HEK293 (cell line): ENCODE measurements at regions not wholly inside any gene's neighbourhood (a gene's known extent, or its start where the extent isn't known, plus 50 kb on each side); places are given as distances from the start of the nearest gene placed in this dataset.

ENCODE experiments used
- CTCF ChIA-PET: fragments of 350-600 bp; formaldehyde crosslinking; extraction: SDS; loops from one replicate; lab custom pipeline; 2021; ENCODE audit warnings: antibody characterized with exemption; lab: Yijun Ruan, JAX
- POLR2A ChIA-PET: fragments of 300-600 bp; formaldehyde crosslinking; extraction: SDS; loops from one replicate; lab custom pipeline; 2020; ENCODE audit warnings: antibody characterized with exemption, inconsistent platforms; lab: Yijun Ruan, JAX
- H3K27ac ChIP-seq: fragments of 200-500 bp; sonication (Bioruptor generic); 2 replicates; pipeline ENCODE4 v1.5.1; 2014; ENCODE audit warnings: low read depth, low read length, control low read depth, inconsistent platforms; ENCODE audit errors: extremely low read depth
- H3K36me3 ChIP-seq, 2 experiments: fragments of 200-500 bp in 1 of 2; sonication (Bioruptor generic) in 1 of 2; 1 replicate in 1 of 2; 2 replicates in 1 of 2; pipeline ENCODE4 v1.5.1; 2014 to 2017; ENCODE audit warnings: inconsistent platforms in 2 of 2, low read length in 2 of 2; ENCODE audit not compliant: control insufficient read depth in 2 of 2, insufficient read depth in 1 of 2
- H3K4me1 ChIP-seq: fragments of 200-500 bp; sonication (Bioruptor generic); 2 replicates; pipeline ENCODE4 v1.5.1; 2014; ENCODE audit warnings: mild to moderate bottlenecking, low read length, inconsistent platforms; ENCODE audit not compliant: control insufficient read depth, insufficient read depth
- H3K4me3 ChIP-seq: 2 replicates; pipeline ENCODE4 v1.5.1; 2011; ENCODE audit warnings: low read depth, mild to moderate bottlenecking, control low read depth, low read length, moderate library complexity
- H3K9me3 ChIP-seq: fragments of 200-500 bp; sonication (Bioruptor generic); 2 replicates; pipeline ENCODE4 v1.5.1; 2014; ENCODE audit warnings: low read depth, low read length, inconsistent platforms; ENCODE audit not compliant: control insufficient read depth, insufficient read depth
- GFI1B ChIP-seq: fragments of 450-650 bp; formaldehyde crosslinking; IDR thresholded peaks from 2 replicates; pipeline ENCODE4 v1.5.1; 2016; ENCODE audit warnings: missing biosample characterization, missing genetic modification characterization
- GLIS1 ChIP-seq: fragments of 450-650 bp; formaldehyde crosslinking; IDR thresholded peaks from 2 replicates; pipeline ENCODE4 v1.5.1; 2016; ENCODE audit warnings: missing biosample characterization, missing genetic modification characterization
- KLF17 ChIP-seq: fragments of 450-650 bp; formaldehyde crosslinking; IDR thresholded peaks from 2 replicates; pipeline ENCODE4 v1.5.1; 2016; ENCODE audit warnings: missing biosample characterization, missing genetic modification characterization
- SP2 ChIP-seq: fragments of 450-650 bp; formaldehyde crosslinking; IDR thresholded peaks from 2 replicates; pipeline ENCODE4 v1.5.1; 2016; ENCODE audit warnings: missing biosample characterization, missing genetic modification characterization
- TSHZ1 ChIP-seq: fragments of 450-650 bp; formaldehyde crosslinking; IDR thresholded peaks from 2 replicates; pipeline ENCODE4 v1.5.1; 2016; ENCODE audit warnings: missing biosample characterization, missing genetic modification characterization, borderline replicate concordance
- WT1 ChIP-seq: fragments of 450-650 bp; formaldehyde crosslinking; IDR thresholded peaks from 2 replicates; pipeline ENCODE4 v1.5.1; 2016; ENCODE audit warnings: missing biosample characterization, missing genetic modification characterization
- ZFP69B ChIP-seq: fragments of 450-650 bp; formaldehyde crosslinking; IDR thresholded peaks from 2 replicates; pipeline ENCODE4 v1.5.1; 2016; ENCODE audit warnings: missing biosample characterization, missing genetic modification characterization
- ZNF114 ChIP-seq: fragments of 450-650 bp; formaldehyde crosslinking; IDR thresholded peaks from 2 replicates; pipeline ENCODE4 v1.5.0; 2017; ENCODE audit warnings: missing biosample characterization, missing genetic modification characterization
- ZNF132 ChIP-seq: fragments of 450-650 bp; formaldehyde crosslinking; IDR thresholded peaks from 2 replicates; pipeline ENCODE4 v1.5.1; 2017; ENCODE audit warnings: missing biosample characterization, missing genetic modification characterization, borderline replicate concordance
- ZNF138 ChIP-seq: fragments of 450-650 bp; formaldehyde crosslinking; IDR thresholded peaks from 2 replicates; pipeline ENCODE4 v1.5.1; 2016; ENCODE audit warnings: missing biosample characterization, missing genetic modification characterization, borderline replicate concordance
- ZNF146 ChIP-seq: fragments of 450-650 bp; formaldehyde crosslinking; IDR thresholded peaks from 2 replicates; pipeline ENCODE4 v1.5.1; 2016; ENCODE audit warnings: missing biosample characterization, missing genetic modification characterization
- ZNF202 ChIP-seq: fragments of 450-650 bp; formaldehyde crosslinking; IDR thresholded peaks from 2 replicates; pipeline ENCODE4 v1.5.1; 2016; ENCODE audit warnings: missing biosample characterization, missing genetic modification characterization, borderline replicate concordance
- ZNF366 ChIP-seq: fragments of 450-650 bp; formaldehyde crosslinking; conservative IDR thresholded peaks from 2 replicates; pipeline ENCODE4 v1.5.1; 2016; ENCODE audit warnings: missing biosample characterization, missing genetic modification characterization
- ZNF433 ChIP-seq: fragments of 450-650 bp; formaldehyde crosslinking; IDR thresholded peaks from 2 replicates; pipeline ENCODE4 v1.5.1; 2016; ENCODE audit warnings: missing biosample characterization, missing genetic modification characterization, low read depth
- ZNF561 ChIP-seq: fragments of 450-650 bp; IDR thresholded peaks from 2 replicates; pipeline ENCODE4 v1.5.1; 2018; ENCODE audit warnings: missing biosample characterization, missing genetic modification characterization, borderline replicate concordance
- ZNF654 ChIP-seq: fragments of 450-650 bp; formaldehyde crosslinking; IDR thresholded peaks from 2 replicates; pipeline ENCODE4 v1.5.1; 2016; ENCODE audit warnings: low read depth, missing biosample characterization, missing genetic modification characterization
- ZNF843 ChIP-seq: fragments of 450-650 bp; formaldehyde crosslinking; IDR thresholded peaks from 2 replicates; pipeline ENCODE4 v1.5.1; 2016; ENCODE audit warnings: missing biosample characterization, missing genetic modification characterization
- ZSCAN4 ChIP-seq: fragments of 450-650 bp; formaldehyde crosslinking; IDR thresholded peaks from 2 replicates; pipeline ENCODE4 v1.5.1; 2017; ENCODE audit warnings: missing biosample characterization, missing genetic modification characterization
- ZXDB ChIP-seq: fragments of 450-650 bp; formaldehyde crosslinking; IDR thresholded peaks from 2 replicates; pipeline ENCODE4 v1.5.1; 2016; ENCODE audit warnings: missing biosample characterization, missing genetic modification characterization
- TF ChIP-seq, protein P1 (sequence below): fragments of 450-650 bp; formaldehyde crosslinking; IDR thresholded peaks from 2 replicates; pipeline ENCODE4 v1.5.1; 2016; ENCODE audit warnings: missing biosample characterization, missing genetic modification characterization
- TF ChIP-seq, protein P2 (sequence below): fragments of 450-650 bp; formaldehyde crosslinking; IDR thresholded peaks from 2 replicates; pipeline ENCODE4 v1.5.1; 2016; ENCODE audit warnings: missing biosample characterization, missing genetic modification characterization
- TF ChIP-seq, protein P3 (sequence below): fragments of 450-650 bp; formaldehyde crosslinking; IDR thresholded peaks from 2 replicates; pipeline ENCODE4 v1.5.1; 2016; ENCODE audit warnings: missing biosample characterization, missing genetic modification characterization

GRCh38 chr4:24211856-24212255, 322.0 kb upstream of the PPARGC1A start:
- no peak for TF ChIP-seq ZNF366 (tag by site-specific recombination)
- no peak for TF ChIP-seq ZNF654 (tag by site-specific recombination)
- no peak for TF ChIP-seq GLIS1 (tag by site-specific recombination)
- no peak for TF ChIP-seq ZNF138 (tag by site-specific recombination)
- no peak for TF ChIP-seq SP2
- TF ChIP-seq ZNF114: no peak
- TF ChIP-seq, protein P1, sequence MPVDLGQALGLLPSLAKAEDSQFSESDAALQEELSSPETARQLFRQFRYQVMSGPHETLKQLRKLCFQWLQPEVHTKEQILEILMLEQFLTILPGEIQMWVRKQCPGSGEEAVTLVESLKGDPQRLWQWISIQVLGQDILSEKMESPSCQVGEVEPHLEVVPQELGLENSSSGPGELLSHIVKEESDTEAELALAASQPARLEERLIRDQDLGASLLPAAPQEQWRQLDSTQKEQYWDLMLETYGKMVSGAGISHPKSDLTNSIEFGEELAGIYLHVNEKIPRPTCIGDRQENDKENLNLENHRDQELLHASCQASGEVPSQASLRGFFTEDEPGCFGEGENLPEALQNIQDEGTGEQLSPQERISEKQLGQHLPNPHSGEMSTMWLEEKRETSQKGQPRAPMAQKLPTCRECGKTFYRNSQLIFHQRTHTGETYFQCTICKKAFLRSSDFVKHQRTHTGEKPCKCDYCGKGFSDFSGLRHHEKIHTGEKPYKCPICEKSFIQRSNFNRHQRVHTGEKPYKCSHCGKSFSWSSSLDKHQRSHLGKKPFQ: no peak
- no peak for TF ChIP-seq ZXDB (tag by site-specific recombination)
- no peak for TF ChIP-seq ZNF146
- TF ChIP-seq, all 188 proteins: peak for 0
- CTCF ChIA-PET: no interaction called here
- POLR2A ChIA-PET: interaction anchor here (1.2 kb wide), 1 partner anchor 15 kb away, joined by 3 read pairs; no protein-coding TSS in a partner anchor

DNA sequence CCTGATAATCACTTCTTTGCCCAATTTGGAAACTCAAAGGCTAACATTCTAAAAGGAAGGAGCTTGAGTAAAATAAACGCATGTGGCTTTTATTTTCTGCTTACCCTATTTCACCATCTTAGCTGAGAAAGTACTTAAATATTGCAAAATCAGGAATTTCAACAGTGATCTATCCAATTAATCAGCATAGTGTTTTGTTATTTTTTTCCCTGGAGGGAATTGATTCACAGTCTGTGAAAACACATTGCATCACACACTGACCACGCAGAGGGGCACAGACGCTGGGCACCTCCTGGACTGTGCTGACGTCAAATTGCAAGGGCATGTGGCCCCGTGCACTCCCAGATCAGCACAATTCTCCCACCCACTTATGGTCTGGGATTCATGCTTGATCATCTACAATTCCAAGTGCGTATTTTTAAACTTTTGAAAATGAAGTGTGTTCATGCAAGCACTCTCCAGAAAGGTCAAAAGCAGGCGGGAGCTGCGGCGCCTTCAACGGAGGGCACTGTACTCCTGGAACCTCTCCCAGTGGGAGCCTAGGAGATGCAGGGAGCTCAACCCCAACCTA, 320.6 kb upstream of the PPARGC1A start:
- Histone ChIP-seq H3K27ac (no peak overlapping the region), H3K4me1 (no peaks in the 10 kb centered on the region), H3K9me3 (no peaks in the 10 kb centered on the region), H3K4me3 (no peak overlapping the region), H3K36me3 (no peaks in the 10 kb centered on the region)
- POLR2A ChIA-PET: no interaction called here
- CTCF ChIA-PET: interaction anchor here (0.7 kb wide), 1 partner anchor 557 kb away, joined by 3 read pairs; no protein-coding TSS in a partner anchor
- no peak for TF ChIP-seq ZNF843 (tag by site-specific recombination)

More at GRCh38 chr4:24211856-24212255, 322.0 kb upstream of the PPARGC1A start:
- no peaks in the 10 kb centered on the region for H3K36me3 ChIP-seq
- H3K27ac ChIP-seq: no peak overlapping the region
- H3K4me1 ChIP-seq: no peaks in the 10 kb centered on the region
- H3K4me3 ChIP-seq: no peak overlapping the region
- no peaks in the 10 kb centered on the region for H3K9me3 ChIP-seq

DNA sequence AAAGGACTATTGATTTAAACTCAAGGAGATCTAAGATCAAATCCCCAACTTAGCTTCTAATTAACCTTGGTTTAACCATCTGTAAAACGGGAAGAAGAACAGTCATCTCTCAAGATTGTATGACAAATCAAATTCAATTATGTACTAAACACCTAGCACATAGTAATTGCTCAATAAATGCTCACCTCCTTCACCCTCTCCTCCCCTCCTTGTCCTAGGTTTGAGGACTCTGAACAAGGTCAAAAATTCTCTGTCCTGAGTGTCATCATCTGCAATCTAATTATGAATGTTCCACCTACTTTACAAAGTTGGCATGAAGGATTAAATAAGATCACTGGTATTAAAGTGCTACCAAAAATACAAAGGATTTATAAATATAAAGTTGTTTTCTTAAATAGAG, 320.1 kb upstream of the PPARGC1A start:
- H3K4me3 ChIP-seq: no peak overlapping the region
- no peaks in the 10 kb centered on the region for H3K9me3 ChIP-seq
- no peak overlapping the region for H3K27ac ChIP-seq
- ChIA-PET CTCF (interaction anchor here (0.7 kb wide), 1 partner anchor 556 kb away, joined by 3 read pairs; no protein-coding TSS in a partner anchor), POLR2A (no interaction called here)
- TF ChIP-seq, protein P2, sequence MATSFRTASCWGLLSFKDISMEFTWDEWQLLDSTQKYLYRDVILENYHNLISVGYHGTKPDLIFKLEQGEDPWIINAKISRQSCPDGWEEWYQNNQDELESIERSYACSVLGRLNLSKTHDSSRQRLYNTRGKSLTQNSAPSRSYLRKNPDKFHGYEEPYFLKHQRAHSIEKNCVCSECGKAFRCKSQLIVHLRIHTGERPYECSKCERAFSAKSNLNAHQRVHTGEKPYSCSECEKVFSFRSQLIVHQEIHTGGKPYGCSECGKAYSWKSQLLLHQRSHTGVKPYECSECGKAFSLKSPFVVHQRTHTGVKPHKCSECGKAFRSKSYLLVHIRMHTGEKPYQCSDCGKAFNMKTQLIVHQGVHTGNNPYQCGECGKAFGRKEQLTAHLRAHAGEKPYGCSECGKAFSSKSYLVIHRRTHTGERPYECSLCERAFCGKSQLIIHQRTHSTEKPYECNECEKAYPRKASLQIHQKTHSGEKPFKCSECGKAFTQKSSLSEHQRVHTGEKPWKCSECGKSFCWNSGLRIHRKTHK (tag by site-specific recombination): no peak
- TF ChIP-seq ZFP69B (tag by site-specific recombination) (no peak), ZNF561 (tag by site-specific recombination) (no peak), ZNF433 (tag by site-specific recombination) (no peak), TSHZ1 (tag by site-specific recombination) (no peak), KLF17 (tag by site-specific recombination) (no peak), WT1 (tag by site-specific recombination) (no peak), ZNF132 (tag by site-specific recombination) (no peak), ZSCAN4 (tag by site-specific recombination) (no peak), ZNF202 (no peak), GFI1B (tag by site-specific recombination) (no peak)
- TF ChIP-seq, protein P3, sequence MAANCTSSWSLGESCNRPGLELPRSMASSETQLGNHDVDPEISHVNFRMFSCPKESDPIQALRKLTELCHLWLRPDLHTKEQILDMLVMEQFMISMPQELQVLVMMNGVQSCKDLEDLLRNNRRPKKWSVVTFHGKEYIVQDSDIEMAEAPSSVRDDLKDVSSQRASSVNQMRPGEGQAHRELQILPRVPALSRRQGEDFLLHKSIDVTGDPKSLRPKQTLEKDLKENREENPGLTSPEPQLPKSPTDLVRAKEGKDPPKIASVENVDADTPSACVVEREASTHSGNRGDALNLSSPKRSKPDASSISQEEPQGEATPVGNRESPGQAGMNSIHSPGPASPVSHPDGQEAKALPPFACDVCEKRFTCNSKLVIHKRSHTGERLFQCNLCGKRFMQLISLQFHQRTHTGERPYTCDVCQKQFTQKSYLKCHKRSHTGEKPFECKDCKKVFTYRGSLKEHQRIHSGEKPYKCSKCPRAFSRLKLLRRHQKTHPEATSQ (tag by site-specific recombination): no peak
- no peaks in the 10 kb centered on the region for H3K36me3 ChIP-seq
- H3K4me1 ChIP-seq: no peaks in the 10 kb centered on the region
